Testis (tissue), 2 donors: ENCODE measurements at regions not wholly inside any gene's neighbourhood (a gene's known extent, or its start where the extent isn't known, plus 50 kb on each side); places are given as distances from the start of the nearest gene placed in this dataset.

Source experiments
- DNase-seq: peaks from one replicate; pipeline ENCODE4 v3.0.0-alpha.2; 2019
- H3K27ac ChIP-seq, 2 donors: fragments of 200-600 bp; sonication (generic); one replicate each; pipeline ENCODE4 v1.5.1; 2019
- H3K27me3 ChIP-seq: fragments of 200-600 bp; sonication (generic); one replicate; pipeline ENCODE4 v1.5.1; 2019
- H3K36me3 ChIP-seq: fragments of 200-600 bp; sonication (generic); one replicate; pipeline ENCODE4 v1.5.1; 2017; ENCODE audit warnings: low read depth; ENCODE audit errors: missing control alignments
- H3K4me1 ChIP-seq: fragments of 200-600 bp; sonication (generic); one replicate; pipeline ENCODE4 v1.5.1; 2019
- H3K4me3 ChIP-seq, 2 donors: fragments of 200-600 bp; sonication (generic); one replicate each; pipeline ENCODE4 v1.5.1; 2017 to 2019
- H3K9me3 ChIP-seq: fragments of 200-600 bp; sonication (generic); one replicate; pipeline ENCODE4 v1.5.1; 2017
- POLR2A ChIP-seq: fragments of 450-650 bp; IDR thresholded peaks from one replicate; pipeline ENCODE4 v1.6.1; 2017; ENCODE audit warnings: antibody characterized with exemption, mild to moderate bottlenecking, moderate library complexity
- WGBS, 2 donors: methylation state at CpG; one replicate each; pipeline ENCODE4 v1.1.5; 2018; 5-methylcytosine and 5-hydroxymethylcytosine counted together
- intact Hi-C: fragments of 100-400 bp; cut with DNase I; formaldehyde crosslinking; loops from one replicate; pipeline ENCODE4 v1.15.1; 2023; ENCODE audit warnings: low total_unique reads
- TF ChIP-seq, protein P1 (sequence below), 3 experiments: fragments of 450-650 bp in 2 of 3; fragments of 200-600 bp in 1 of 3; sonication (generic) in 1 of 3; IDR thresholded peaks; one replicate each; pipeline ENCODE4 v1.5.1; 2016 to 2019; ENCODE audit warnings: antibody characterized with exemption in 3 of 3, mild to moderate bottlenecking in 2 of 3, moderate library complexity in 1 of 3

- no peaks in the 10 kb centered on the region for H3K36me3 ChIP-seq
- no peaks in the 10 kb centered on the region for H3K27me3 ChIP-seq
- WGBS, 2 donors: 76 to 77% methylated on average over 8 of the region's 8 CpGs
- TF ChIP-seq, protein P1, sequence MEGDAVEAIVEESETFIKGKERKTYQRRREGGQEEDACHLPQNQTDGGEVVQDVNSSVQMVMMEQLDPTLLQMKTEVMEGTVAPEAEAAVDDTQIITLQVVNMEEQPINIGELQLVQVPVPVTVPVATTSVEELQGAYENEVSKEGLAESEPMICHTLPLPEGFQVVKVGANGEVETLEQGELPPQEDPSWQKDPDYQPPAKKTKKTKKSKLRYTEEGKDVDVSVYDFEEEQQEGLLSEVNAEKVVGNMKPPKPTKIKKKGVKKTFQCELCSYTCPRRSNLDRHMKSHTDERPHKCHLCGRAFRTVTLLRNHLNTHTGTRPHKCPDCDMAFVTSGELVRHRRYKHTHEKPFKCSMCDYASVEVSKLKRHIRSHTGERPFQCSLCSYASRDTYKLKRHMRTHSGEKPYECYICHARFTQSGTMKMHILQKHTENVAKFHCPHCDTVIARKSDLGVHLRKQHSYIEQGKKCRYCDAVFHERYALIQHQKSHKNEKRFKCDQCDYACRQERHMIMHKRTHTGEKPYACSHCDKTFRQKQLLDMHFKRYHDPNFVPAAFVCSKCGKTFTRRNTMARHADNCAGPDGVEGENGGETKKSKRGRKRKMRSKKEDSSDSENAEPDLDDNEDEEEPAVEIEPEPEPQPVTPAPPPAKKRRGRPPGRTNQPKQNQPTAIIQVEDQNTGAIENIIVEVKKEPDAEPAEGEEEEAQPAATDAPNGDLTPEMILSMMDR (IDR thresholded peaks at IDR 0.05): no peak
- TF ChIP-seq POLR2A: no peak
- DNase-seq: no peak
- H3K4me1 ChIP-seq: no peaks in the 10 kb centered on the region
- intact Hi-C loops: no loop called here
- no peaks in the 10 kb centered on the region for H3K9me3 ChIP-seq
- H3K27ac ChIP-seq: no peak overlapping the region
- H3K4me3 ChIP-seq: no peak overlapping the region
These were observed 514.7 kb downstream of the SOX11 start for GRCh38 chr2:6206882-6207281.

DNA sequence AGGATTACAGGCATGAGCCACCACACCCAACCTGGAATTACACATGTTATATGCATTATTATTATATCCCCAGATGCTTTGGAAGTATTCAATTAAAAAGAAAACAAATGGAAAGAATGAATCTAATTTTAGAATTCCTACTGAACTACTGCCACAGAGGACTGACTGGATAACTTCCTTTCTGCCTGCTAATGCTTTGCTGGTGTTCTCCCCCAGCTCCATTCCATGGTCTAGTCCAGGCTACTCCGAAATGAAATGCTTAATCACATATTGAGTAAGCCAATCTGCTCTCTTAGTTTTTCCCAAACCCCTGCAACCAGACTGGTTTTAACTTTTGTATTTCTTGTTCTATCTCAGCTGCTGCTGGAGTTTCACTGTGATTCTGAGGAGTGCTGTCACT, 519.1 kb downstream of the SOX11 start:
- 82 to 87% methylated on average over 1 of the region's 1 CpG for WGBS, 2 donors

DNA sequence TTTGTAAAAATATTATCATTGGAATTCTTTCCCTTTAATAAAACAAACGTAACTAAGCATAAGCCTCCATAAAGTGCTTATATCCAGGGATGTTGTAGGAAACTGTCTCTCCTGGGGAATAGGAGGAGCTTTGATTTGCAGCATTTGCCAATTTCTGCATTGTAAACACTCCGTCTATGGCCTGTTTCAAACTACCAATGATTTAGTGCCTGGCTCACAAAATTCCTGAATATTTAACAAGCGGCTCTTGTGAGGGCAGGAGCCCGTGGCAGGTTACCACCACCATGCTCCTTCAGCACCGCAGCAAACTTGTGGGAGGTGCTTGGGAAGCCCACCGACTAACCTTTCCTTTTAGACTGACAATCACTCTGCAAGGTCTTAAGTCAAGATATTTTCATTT, 520.3 kb downstream of the SOX11 start:
- TF ChIP-seq, protein P1 (IDR thresholded peaks at IDR 0.05): no peak
- TF ChIP-seq POLR2A: no peak
- no peaks in the 10 kb centered on the region for H3K9me3 ChIP-seq
- H3K27ac ChIP-seq: no peak overlapping the region
- H3K4me1 ChIP-seq: no peaks in the 10 kb centered on the region
- no peaks in the 10 kb centered on the region for H3K36me3 ChIP-seq
- DNase-seq: no peak
- no peak overlapping the region for H3K4me3 ChIP-seq
- H3K27me3 ChIP-seq: no peaks in the 10 kb centered on the region
- WGBS, 2 donors: 32 to 40% methylated on average over 6 of the region's 6 CpGs
- intact Hi-C loops: no loop called here

More for the DNA sequence above, 519.1 kb downstream of the SOX11 start:
- no peak for TF ChIP-seq POLR2A
- TF ChIP-seq, protein P1 (IDR thresholded peaks at IDR 0.05): no peak
- Histone ChIP-seq H3K9me3 (no peaks in the 10 kb centered on the region), H3K4me1 (no peaks in the 10 kb centered on the region), H3K27me3 (no peaks in the 10 kb centered on the region), H3K4me3 (no peak overlapping the region), H3K27ac (no peak overlapping the region), H3K36me3 (no peaks in the 10 kb centered on the region)
- intact Hi-C loops: no loop called here
- DNase-seq: no peak

DNA sequence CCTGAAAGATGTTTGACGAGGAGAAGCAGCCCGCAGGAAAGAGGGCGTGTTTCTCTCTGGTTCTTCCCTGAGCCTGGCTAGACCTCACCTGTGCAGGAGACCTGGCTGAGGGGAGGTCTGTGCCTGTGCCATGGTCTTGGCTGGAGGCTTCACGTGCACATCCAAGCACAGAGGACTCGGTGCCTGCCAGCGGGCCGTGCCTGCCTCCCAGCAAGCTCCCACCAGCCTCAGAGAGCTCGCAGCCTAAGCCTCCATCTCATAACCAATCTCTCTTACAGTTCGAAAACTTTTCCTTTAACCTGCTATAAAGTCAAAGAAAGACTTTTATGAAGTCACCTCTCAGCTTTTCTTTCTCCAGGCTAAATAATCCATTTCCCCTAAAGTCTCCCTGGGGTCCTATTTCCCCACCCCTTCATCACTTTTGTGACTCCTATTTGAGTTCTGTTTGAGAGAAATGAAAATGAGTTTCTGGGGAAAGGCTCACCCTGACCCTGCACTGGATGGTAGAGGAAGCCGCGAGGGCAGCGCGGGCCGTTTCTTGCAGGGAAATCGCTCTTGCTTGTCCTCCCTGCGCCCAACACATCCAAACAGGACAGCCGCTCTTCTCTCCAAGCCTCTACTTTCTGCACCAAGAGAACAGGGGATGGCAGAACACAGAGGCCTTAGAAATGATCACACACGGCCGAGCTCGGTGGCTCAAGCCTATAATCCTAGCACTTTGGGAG, 521.0 kb downstream of the SOX11 start:
- TF ChIP-seq, protein P1 (IDR thresholded peaks at IDR 0.05): no peak
- no peak for TF ChIP-seq POLR2A
- Histone ChIP-seq H3K27ac (no peak overlapping the region), H3K27me3 (no peaks in the 10 kb centered on the region), H3K4me3 (no peak overlapping the region), H3K36me3 (no peaks in the 10 kb centered on the region), H3K4me1 (no peaks in the 10 kb centered on the region), H3K9me3 (no peaks in the 10 kb centered on the region)
- DNase-seq: no peak
- intact Hi-C loops: no loop called here
- 69 to 70% methylated on average over 20 of the region's 20 CpGs for WGBS, 2 donors

- intact Hi-C loops: no loop called here
- Histone ChIP-seq H3K36me3 (no peaks in the 10 kb centered on the region), H3K4me1 (no peaks in the 10 kb centered on the region), H3K4me3 (no peak overlapping the region), H3K27ac (no peak overlapping the region), H3K9me3 (no peaks in the 10 kb centered on the region), H3K27me3 (no peaks in the 10 kb centered on the region)
- TF ChIP-seq, protein P1 (IDR thresholded peaks at IDR 0.05): no peak
- no peak for TF ChIP-seq POLR2A
- 65 to 67% methylated on average over 6 of the region's 6 CpGs for WGBS, 2 donors
- no peak for DNase-seq
These were observed 522.3 kb downstream of the SOX11 start for GRCh38 chr2:6214471-6214870.
